ENCODE measurements at regions not wholly inside any gene's neighbourhood (a gene's known extent, or its start where the extent isn't known, plus 50 kb on each side); places are given as distances from the start of the nearest gene placed in this dataset.

GRCh38 chr6:170172392-170172791 lies 118.5 kb downstream of the DLL1 start (continued):
- TF ChIP-seq REST (IDR thresholded peaks at IDR 0.05; ENCODE audit: unreplicated experiment), result no peak
- TF ChIP-seq JUNB (IDR thresholded peaks at IDR 0.05; ENCODE audit: unreplicated experiment), result no peak

GRCh38 chr6:170167657-170168159 lies 123.2 kb downstream of the DLL1 start:
- Histone ChIP-seq H3K27ac (ENCODE audit: low read depth) (no peak overlapping the region), H4K20me1 (replicated peaks; ENCODE audit: insufficient read depth) (no peaks in the 10 kb centered on the region), H3K9me2 (ENCODE audit: insufficient read depth) (no peaks in the 10 kb centered on the region), H3K36me3 (ENCODE audit: insufficient read depth) (no peaks in the 10 kb centered on the region), H3K4me3 (no peak overlapping the region), H3K79me2 (replicated peaks; ENCODE audit: insufficient read depth) (no peaks in the 10 kb centered on the region), H2AFZ (no peak overlapping the region), H3K4me2 (no peak overlapping the region), H3K4me1 (ENCODE audit: insufficient read depth) (no peaks in the 10 kb centered on the region), H3K27me3 (ENCODE audit: insufficient read depth) (no peaks in the 10 kb centered on the region), H3F3A (replicated peaks; ENCODE audit: low read depth) (no peaks in the 10 kb centered on the region)
- ATAC-seq, result no peak
- no peaks in the 10 kb centered on the region for H3K4me1 Mint-ChIP-seq
- H3K4me3 Mint-ChIP-seq, result no peak overlapping the region
- peaks cover 18% of the 10 kb centered on the region for H3K27me3 Mint-ChIP-seq (ENCODE audit: insufficient read depth, low read depth, poor library complexity)
- peaks cover 35% of the 10 kb centered on the region for H3K9me3 Mint-ChIP-seq
- TF ChIP-seq CTCF (conservative IDR thresholded peaks at IDR 0.05; ENCODE audit: low read depth in 2 of 2) (no peak), POLR2AphosphoS5 (IDR thresholded peaks at IDR 0.05; ENCODE audit: low read depth) (no peak), EZH2 (IDR thresholded peaks at IDR 0.05; ENCODE audit: low read depth, unreplicated experiment) (no peak), ZNF331 (CRISPR knock-in tag; IDR thresholded peaks at IDR 0.05; ENCODE audit: low read depth) (no peak), ZNF462 (CRISPR knock-in tag; IDR thresholded peaks at IDR 0.05) (no peak), STAT1 (IDR thresholded peaks at IDR 0.05; ENCODE audit: unreplicated experiment) (no peak), REST (IDR thresholded peaks at IDR 0.05; ENCODE audit: unreplicated experiment) (no peak), NANOG (IDR thresholded peaks at IDR 0.05; ENCODE audit: borderline replicate concordance) (no peak), EZH2phosphoT487 (IDR thresholded peaks at IDR 0.05; ENCODE audit: unreplicated experiment) (no peak)
- no peak for DNase-seq (ENCODE audit: low spot score)
- no peak overlapping the region for H3K27ac Mint-ChIP-seq
- peaks cover 13% of the 10 kb centered on the region for H3K36me3 Mint-ChIP-seq (ENCODE audit: low read depth)

Data from GM23338 (cell line).